A549 (cell line): ENCODE measurements at regions not wholly inside any gene's neighbourhood (a gene's known extent, or its start where the extent isn't known, plus 50 kb on each side); places are given as distances from the start of the nearest gene placed in this dataset.

Experiments
- ATAC-seq, 2 experiments: fragments of 200-7000 bp in 1 of 2; fragments of >200 bp in 1 of 2; cut with Nextera tagmentation in 1 of 2; cut with Tn5 transposase in 1 of 2; 3 replicates each; pipeline versions ENCODE4 v1.8.0 to v1.9.1; 2018 to 2020; ENCODE audit warnings: mild to moderate bottlenecking in 1 of 2, moderate library complexity in 1 of 2
- CTCF ChIA-PET: fragments of 300-600 bp; sonication (Branson Sonifier 250); formaldehyde crosslinking; extraction: SDS; loops from one replicate; lab custom pipeline; 2021; ENCODE audit warnings: antibody characterized with exemption, inconsistent platforms; lab: Yijun Ruan, JAX
- POLR2A ChIA-PET: fragments of 350-600 bp; formaldehyde crosslinking; extraction: SDS; loops from one replicate; lab custom pipeline; 2021; ENCODE audit warnings: antibody characterized with exemption, inconsistent platforms; lab: Yijun Ruan, JAX
- DNase-seq, 2 experiments: peaks; one replicate each; pipeline versions ENCODE4 v3.0.0 to v3.0.0-alpha.2; 2011 to 2016; ENCODE audit warnings: low read depth in 1 of 2, low spot score in 1 of 2
- FAIRE-seq: peaks from 2 replicates; lab custom pipeline; 2011; peaks lifted over from hg19 to GRCh38; lab: Jason Lieb, UNC
- H3K27ac ChIP-seq, 2 experiments: fragments of >200 bp; sonication (Bioruptor Twin); formaldehyde crosslinking; 3 replicates each; pipeline ENCODE4 v1.5.1; 2016 to 2017
- H3K4me1 ChIP-seq: fragments of >200 bp; sonication (Bioruptor Twin); formaldehyde crosslinking; 3 replicates; pipeline ENCODE4 v1.6.1; 2016
- H3K4me2 ChIP-seq: fragments of >200 bp; sonication (Bioruptor Twin); formaldehyde crosslinking; 3 replicates; pipeline ENCODE4 v1.6.1; 2016
- H3K4me3 ChIP-seq: fragments of >200 bp; sonication (Bioruptor Twin); formaldehyde crosslinking; 3 replicates; pipeline ENCODE4 v1.5.1; 2016
- H3K9me3 ChIP-seq: fragments of >200 bp; sonication (Bioruptor Twin); formaldehyde crosslinking; 3 replicates; pipeline ENCODE4 v1.6.1; 2016
- BHLHE40 ChIP-seq: IDR thresholded peaks from 2 replicates; pipeline ENCODE4 v1.6.1; 2012; ENCODE audit warnings: low read depth, low read length, inconsistent platforms
- CEBPB ChIP-seq, 2 experiments: fragments of >200 bp in 1 of 2; sonication (Bioruptor Twin) in 1 of 2; formaldehyde crosslinking in 1 of 2; IDR thresholded peaks; 2 replicates each; pipeline ENCODE4 v1.6.1; 2012 to 2016
- FOSL2 ChIP-seq, 2 experiments: fragments of 450-650 bp in 1 of 2; fragments of >200 bp in 1 of 2; sonication (Bioruptor Twin) in 1 of 2; formaldehyde crosslinking; IDR thresholded peaks; 2 replicates each; pipeline versions ENCODE4 v1.5.0 to v1.6.1; 2016 to 2020; ENCODE audit warnings: mild to moderate bottlenecking in 1 of 2, moderate library complexity in 1 of 2
- FOXS1 ChIP-seq: fragments of 250-450 bp; sonication (Bioruptor Pico); IDR thresholded peaks from 2 replicates; pipeline ENCODE4 v1.5.0; 2020; ENCODE audit warnings: mild to moderate bottlenecking, moderate library complexity
- GATA3 ChIP-seq: IDR thresholded peaks from 2 replicates; pipeline ENCODE4 v1.6.1; 2012; ENCODE audit warnings: borderline replicate concordance
- HDAC2 ChIP-seq: fragments of 200-600 bp; sonication (generic); IDR thresholded peaks from 2 replicates; pipeline ENCODE4 v1.6.1; 2016
- HEYL ChIP-seq: fragments of 250-450 bp; sonication (Bioruptor Pico); IDR thresholded peaks from 2 replicates; pipeline ENCODE4 v1.8.0; 2021; ENCODE audit warnings: mild to moderate bottlenecking, moderate library complexity
- HOXA7 ChIP-seq: fragments of 250-450 bp; sonication (Bioruptor Pico); IDR thresholded peaks from 2 replicates; pipeline ENCODE4 v1.5.0; 2020; ENCODE audit warnings: mild to moderate bottlenecking, moderate library complexity
- HOXB13 ChIP-seq: fragments of 250-450 bp; sonication (Bioruptor Pico); IDR thresholded peaks from 2 replicates; pipeline ENCODE4 v1.5.0; 2020; ENCODE audit warnings: low read depth, mild to moderate bottlenecking, moderate library complexity
- MAFK ChIP-seq: fragments of 450-650 bp; IDR thresholded peaks from 2 replicates; pipeline ENCODE4 v1.6.1; 2014; ENCODE audit not compliant: partially characterized antibody
- MAZ ChIP-seq: fragments of 150-350 bp; IDR thresholded peaks from 2 replicates; pipeline ENCODE4 v1.6.1; 2014; ENCODE audit warnings: antibody characterized with exemption, low read depth, low read length, borderline replicate concordance
- MYC ChIP-seq: IDR thresholded peaks from 2 replicates; pipeline ENCODE4 v1.6.1; 2012; ENCODE audit warnings: mild to moderate bottlenecking, inconsistent platforms, low read length, improper control_type of control experiment, borderline replicate concordance
- NFE2L2 ChIP-seq: fragments of 150-350 bp; conservative IDR thresholded peaks from 2 replicates; pipeline ENCODE4 v1.6.1; 2014; ENCODE audit warnings: low read length
- NPAS2 ChIP-seq: fragments of 250-450 bp; sonication (Bioruptor Pico); IDR thresholded peaks from 2 replicates; pipeline ENCODE4 v1.8.0; 2022; ENCODE audit warnings: mild to moderate bottlenecking, moderate library complexity, borderline replicate concordance
- NR3C1 ChIP-seq: fragments of >200 bp; sonication (Bioruptor Twin); formaldehyde crosslinking; IDR thresholded peaks from 3 replicates; pipeline ENCODE4 v1.6.1; 2017
- POLR2AphosphoS2 ChIP-seq: conservative IDR thresholded peaks from 2 replicates; pipeline ENCODE4 v1.6.1; 2012; ENCODE audit warnings: low read length, improper control_type of control experiment, inconsistent platforms
- SMC3 ChIP-seq: fragments of >200 bp; sonication (Bioruptor Twin); formaldehyde crosslinking; IDR thresholded peaks from 3 replicates; pipeline ENCODE4 v1.6.1; 2018; ENCODE audit warnings: inconsistent platforms
- SREBF2 ChIP-seq: fragments of 450-650 bp; IDR thresholded peaks from 2 replicates; pipeline ENCODE4 v1.6.1; 2014; ENCODE audit warnings: mild to moderate bottlenecking, moderate library complexity
- TP53 ChIP-seq: fragments of 250-450 bp; sonication (Bioruptor Pico); IDR thresholded peaks from 2 replicates; pipeline ENCODE4 v1.5.0; 2021; ENCODE audit warnings: mild to moderate bottlenecking, moderate library complexity
- ZSCAN20 ChIP-seq: fragments of 250-450 bp; sonication (Bioruptor Pico); IDR thresholded peaks from 2 replicates; pipeline ENCODE4 v1.8.0; 2022; ENCODE audit warnings: mild to moderate bottlenecking, moderate library complexity
- WGBS: methylation state at CpG from one replicate; pipeline ENCODE4 v1.1.6; 2017; ENCODE audit errors: missing lambda C conversion rate; 5-methylcytosine and 5-hydroxymethylcytosine counted together
- TF ChIP-seq, protein P1 (sequence below): IDR thresholded peaks from 2 replicates; pipeline ENCODE4 v1.6.1; 2012
- TF ChIP-seq, protein P2 (sequence below): IDR thresholded peaks from 2 replicates; pipeline ENCODE4 v1.6.1; 2012; ENCODE audit warnings: low read depth, borderline replicate concordance
- TF ChIP-seq, protein P3 (sequence below): fragments of 150-350 bp; IDR thresholded peaks from 2 replicates; pipeline ENCODE4 v1.6.1; 2014; ENCODE audit warnings: low read depth, mild to moderate bottlenecking, low read length
- TF ChIP-seq, protein P4 (sequence below): fragments of 250-450 bp; sonication (Bioruptor Pico); IDR thresholded peaks from 2 replicates; pipeline ENCODE4 v1.5.0; 2020; ENCODE audit warnings: low read depth, mild to moderate bottlenecking, moderate library complexity
- TF ChIP-seq, protein P5 (sequence below): fragments of 200-600 bp; sonication (generic); IDR thresholded peaks from 2 replicates; pipeline ENCODE4 v1.6.1; 2016; ENCODE audit warnings: antibody characterized with exemption, mild to moderate bottlenecking, moderate library complexity
- TF ChIP-seq, protein P6 (sequence below): fragments of >200 bp; sonication (Bioruptor Twin); formaldehyde crosslinking; IDR thresholded peaks from 2 replicates; pipeline ENCODE4 v1.6.1; 2016

DNA sequence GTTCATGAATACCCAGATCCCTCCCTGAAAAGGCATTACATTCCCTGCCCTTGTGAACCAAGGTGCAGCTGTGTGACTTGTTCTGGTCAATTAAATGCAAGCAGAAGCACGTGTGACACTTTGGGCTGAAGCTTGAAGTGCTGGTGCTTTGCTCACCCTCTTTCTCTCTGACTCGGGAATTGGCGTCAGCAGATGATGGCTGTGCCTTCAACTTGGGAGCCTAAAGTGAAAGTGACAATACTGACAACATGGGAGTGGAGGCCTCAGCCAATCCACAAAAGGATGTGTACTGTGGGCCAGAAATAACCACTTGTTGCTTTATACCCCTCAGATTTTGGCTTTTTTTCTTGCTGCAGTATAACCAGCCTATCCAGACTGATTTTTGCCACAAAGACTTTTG, 148.3 kb upstream of the THY1 start:
- Histone ChIP-seq H3K4me1 (peaks cover 13% of the 10 kb centered on the region), H3K4me2 (no peak overlapping the region), H3K27ac (no peak overlapping the region), H3K9me3 (no peaks in the 10 kb centered on the region), H3K4me3 (no peak overlapping the region)
- ChIA-PET CTCF (no interaction called here), POLR2A (no interaction called here)
- no peak for TF ChIP-seq MAZ
- no peak for TF ChIP-seq TP53 (CRISPR knock-in tag)
- TF ChIP-seq NR3C1, result no peak
- TF ChIP-seq SREBF2, result no peak
- TF ChIP-seq FOXS1 (CRISPR knock-in tag), result no peak
- TF ChIP-seq, protein P1, sequence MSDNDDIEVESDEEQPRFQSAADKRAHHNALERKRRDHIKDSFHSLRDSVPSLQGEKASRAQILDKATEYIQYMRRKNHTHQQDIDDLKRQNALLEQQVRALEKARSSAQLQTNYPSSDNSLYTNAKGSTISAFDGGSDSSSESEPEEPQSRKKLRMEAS, result no peak
- TF ChIP-seq, protein P2, sequence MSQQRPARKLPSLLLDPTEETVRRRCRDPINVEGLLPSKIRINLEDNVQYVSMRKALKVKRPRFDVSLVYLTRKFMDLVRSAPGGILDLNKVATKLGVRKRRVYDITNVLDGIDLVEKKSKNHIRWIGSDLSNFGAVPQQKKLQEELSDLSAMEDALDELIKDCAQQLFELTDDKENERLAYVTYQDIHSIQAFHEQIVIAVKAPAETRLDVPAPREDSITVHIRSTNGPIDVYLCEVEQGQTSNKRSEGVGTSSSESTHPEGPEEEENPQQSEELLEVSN, result no peak
- TF ChIP-seq CEBPB (IDR thresholded peaks at IDR 0.05), result no peak
- no peak for TF ChIP-seq NPAS2 (CRISPR knock-in tag)
- DNase-seq, result no peak
- no peak for FAIRE-seq
- no peak for ATAC-seq
- 61% methylated on average over 3 of the region's 3 CpGs for WGBS

DNA sequence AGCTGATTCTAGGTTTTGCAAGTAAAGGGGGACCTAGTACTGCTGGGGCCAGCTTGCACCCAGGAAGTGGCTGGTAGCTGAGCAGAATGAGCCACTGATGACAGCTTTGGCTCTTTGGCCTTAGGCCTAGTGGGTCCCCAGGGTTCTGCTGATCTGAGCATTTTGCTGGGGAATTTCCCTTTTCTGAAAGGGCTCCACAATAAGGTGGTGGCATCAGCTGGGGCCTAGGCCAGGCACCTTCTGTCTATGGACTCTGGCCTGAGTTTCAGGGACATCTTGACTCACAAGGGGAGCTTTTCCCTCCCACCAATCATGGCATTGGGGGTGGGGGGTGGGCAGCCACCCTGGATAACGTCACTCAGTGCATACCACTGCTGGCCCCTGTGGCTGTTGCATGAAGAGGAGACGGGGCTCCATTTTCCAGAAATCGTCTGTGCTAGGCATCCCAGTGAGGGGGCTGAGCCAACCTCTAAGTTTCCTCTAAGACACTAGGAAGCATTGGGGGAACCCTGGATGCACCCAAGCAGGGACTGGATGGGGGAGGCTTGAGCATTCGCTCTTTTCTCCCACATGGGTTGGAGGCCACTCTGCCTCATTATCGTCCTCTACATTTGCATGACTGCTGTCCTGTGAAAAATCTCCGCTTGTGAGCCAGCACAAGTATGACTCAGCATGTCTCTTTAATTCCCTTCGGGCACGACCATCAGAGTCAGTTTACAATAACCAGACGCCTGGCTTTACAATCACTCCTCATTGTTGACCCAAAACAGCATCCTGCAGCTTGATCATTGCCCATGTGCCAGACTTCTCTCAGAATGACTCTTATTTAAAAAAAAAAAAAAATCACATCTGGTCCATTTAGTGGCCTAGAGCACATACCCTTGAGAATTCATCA, 145.0 kb upstream of the THY1 start:
- H3K9me3 ChIP-seq, result no peaks in the 10 kb centered on the region
- peak overlapping the region; percentile 49; the same call in 2 of the 3 replicates for H3K4me2 ChIP-seq
- ChIA-PET POLR2A (no interaction called here), CTCF (interaction anchor here (1.9 kb wide), 1 partner anchor 35 kb away, joined by 5 read pairs; no protein-coding TSS in a partner anchor)
- 37% methylated on average over 7 of the region's 9 CpGs for WGBS
- DNase-seq, result peak in 1 of 2 experiments; percentile 31
- TF ChIP-seq HOXB13 (CRISPR knock-in tag) (no peak), FOSL2 (IDR thresholded peaks at IDR 0.05) (no peak), FOSL2 (CRISPR knock-in tag; IDR thresholded peaks at IDR 0.05) (0 out of 2 replicates have a peak, but pooled peaks have one; percentile 6), NFE2L2 (0 out of 2 replicates have a peak, but pooled peaks have one; percentile 43), SMC3 (no peak), ZSCAN20 (CRISPR knock-in tag) (no peak), POLR2AphosphoS2 (no peak), BHLHE40 (no peak), HOXA7 (CRISPR knock-in tag) (no peak), HEYL (CRISPR knock-in tag) (no peak), GATA3 (no peak), MAFK (peak; percentile 69), MYC (no peak), HDAC2 (no peak)
- TF ChIP-seq, protein P3, sequence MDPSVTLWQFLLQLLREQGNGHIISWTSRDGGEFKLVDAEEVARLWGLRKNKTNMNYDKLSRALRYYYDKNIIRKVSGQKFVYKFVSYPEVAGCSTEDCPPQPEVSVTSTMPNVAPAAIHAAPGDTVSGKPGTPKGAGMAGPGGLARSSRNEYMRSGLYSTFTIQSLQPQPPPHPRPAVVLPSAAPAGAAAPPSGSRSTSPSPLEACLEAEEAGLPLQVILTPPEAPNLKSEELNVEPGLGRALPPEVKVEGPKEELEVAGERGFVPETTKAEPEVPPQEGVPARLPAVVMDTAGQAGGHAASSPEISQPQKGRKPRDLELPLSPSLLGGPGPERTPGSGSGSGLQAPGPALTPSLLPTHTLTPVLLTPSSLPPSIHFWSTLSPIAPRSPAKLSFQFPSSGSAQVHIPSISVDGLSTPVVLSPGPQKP, result no peak
- TF ChIP-seq, protein P4, sequence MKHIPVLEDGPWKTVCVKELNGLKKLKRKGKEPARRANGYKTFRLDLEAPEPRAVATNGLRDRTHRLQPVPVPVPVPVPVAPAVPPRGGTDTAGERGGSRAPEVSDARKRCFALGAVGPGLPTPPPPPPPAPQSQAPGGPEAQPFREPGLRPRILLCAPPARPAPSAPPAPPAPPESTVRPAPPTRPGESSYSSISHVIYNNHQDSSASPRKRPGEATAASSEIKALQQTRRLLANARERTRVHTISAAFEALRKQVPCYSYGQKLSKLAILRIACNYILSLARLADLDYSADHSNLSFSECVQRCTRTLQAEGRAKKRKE (CRISPR knock-in tag), result no peak
- TF ChIP-seq, protein P5, sequence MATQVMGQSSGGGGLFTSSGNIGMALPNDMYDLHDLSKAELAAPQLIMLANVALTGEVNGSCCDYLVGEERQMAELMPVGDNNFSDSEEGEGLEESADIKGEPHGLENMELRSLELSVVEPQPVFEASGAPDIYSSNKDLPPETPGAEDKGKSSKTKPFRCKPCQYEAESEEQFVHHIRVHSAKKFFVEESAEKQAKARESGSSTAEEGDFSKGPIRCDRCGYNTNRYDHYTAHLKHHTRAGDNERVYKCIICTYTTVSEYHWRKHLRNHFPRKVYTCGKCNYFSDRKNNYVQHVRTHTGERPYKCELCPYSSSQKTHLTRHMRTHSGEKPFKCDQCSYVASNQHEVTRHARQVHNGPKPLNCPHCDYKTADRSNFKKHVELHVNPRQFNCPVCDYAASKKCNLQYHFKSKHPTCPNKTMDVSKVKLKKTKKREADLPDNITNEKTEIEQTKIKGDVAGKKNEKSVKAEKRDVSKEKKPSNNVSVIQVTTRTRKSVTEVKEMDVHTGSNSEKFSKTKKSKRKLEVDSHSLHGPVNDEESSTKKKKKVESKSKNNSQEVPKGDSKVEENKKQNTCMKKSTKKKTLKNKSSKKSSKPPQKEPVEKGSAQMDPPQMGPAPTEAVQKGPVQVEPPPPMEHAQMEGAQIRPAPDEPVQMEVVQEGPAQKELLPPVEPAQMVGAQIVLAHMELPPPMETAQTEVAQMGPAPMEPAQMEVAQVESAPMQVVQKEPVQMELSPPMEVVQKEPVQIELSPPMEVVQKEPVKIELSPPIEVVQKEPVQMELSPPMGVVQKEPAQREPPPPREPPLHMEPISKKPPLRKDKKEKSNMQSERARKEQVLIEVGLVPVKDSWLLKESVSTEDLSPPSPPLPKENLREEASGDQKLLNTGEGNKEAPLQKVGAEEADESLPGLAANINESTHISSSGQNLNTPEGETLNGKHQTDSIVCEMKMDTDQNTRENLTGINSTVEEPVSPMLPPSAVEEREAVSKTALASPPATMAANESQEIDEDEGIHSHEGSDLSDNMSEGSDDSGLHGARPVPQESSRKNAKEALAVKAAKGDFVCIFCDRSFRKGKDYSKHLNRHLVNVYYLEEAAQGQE, result no peak
- TF ChIP-seq, protein P6, sequence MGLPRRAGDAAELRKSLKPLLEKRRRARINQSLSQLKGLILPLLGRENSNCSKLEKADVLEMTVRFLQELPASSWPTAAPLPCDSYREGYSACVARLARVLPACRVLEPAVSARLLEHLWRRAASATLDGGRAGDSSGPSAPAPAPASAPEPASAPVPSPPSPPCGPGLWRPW, result no peak
- TF ChIP-seq, all 56 proteins: peak for 3
- peak overlapping the region; percentile 59 to 78 for H3K27ac ChIP-seq
- FAIRE-seq (no peak), ATAC-seq (no peak; a peak in 2 of 6 replicates)
- no peak overlapping the region for H3K4me3 ChIP-seq
- peaks cover 13% of the 10 kb centered on the region for H3K4me1 ChIP-seq
